PC-3 (cell line): ENCODE measurements at regions not wholly inside any gene's neighbourhood (a gene's known extent, or its start where the extent isn't known, plus 50 kb on each side); places are given as distances from the start of the nearest gene placed in this dataset.

Experiments
- ATAC-seq: fragments of 200-7000 bp; cut with Tn5 transposase; 2 replicates; pipeline ENCODE4 v1.9.1; 2020; ENCODE audit warnings: mild to moderate bottlenecking, moderate library complexity
- BruUV-seq: library from RNA; stranded (reverse); fragments of 400-500 nt; replicated peaks from 2 replicates; lab custom pipeline; 2021; lab: Mats Ljungman, UMichigan
- CTCF ChIA-PET: fragments of 300-600 bp; sonication (Branson Sonifier 250); formaldehyde crosslinking; loops from one replicate; lab custom pipeline; 2022; ENCODE audit warnings: antibody characterized with exemption; lab: Charles Lee
- POLR2A ChIA-PET: fragments of 300-600 bp; sonication (Branson Sonifier 250); formaldehyde crosslinking; loops from one replicate; lab custom pipeline; 2022; ENCODE audit warnings: antibody characterized with exemption; ENCODE audit not compliant: unreplicated experiment; lab: Charles Lee
- DNase-seq: peaks from one replicate; pipeline ENCODE4 v3.0.0-alpha.2; 2015
- H2AFZ ChIP-seq: fragments of 300-600 bp; sonication (generic); 2 replicates; pipeline ENCODE4 v1.6.0; 2016; ENCODE audit warnings: antibody characterized with exemption, low read length
- H3F3A ChIP-seq: fragments of 300-600 bp; sonication (generic); one replicate; pipeline ENCODE4 v1.6.0; 2017; ENCODE audit warnings: antibody characterized with exemption, low read length, control low read depth, mild to moderate bottlenecking; ENCODE audit not compliant: unreplicated experiment
- H3K27ac ChIP-seq: fragments of 300-600 bp; sonication (generic); 2 replicates; pipeline ENCODE4 v1.5.1; 2016; ENCODE audit warnings: mild to moderate bottlenecking, low read length
- H3K27me3 ChIP-seq: fragments of 300-600 bp; sonication (generic); 2 replicates; pipeline ENCODE4 v1.6.1; 2016; ENCODE audit warnings: low read length, mixed read lengths
- H3K36me3 ChIP-seq: fragments of 300-600 bp; sonication (generic); 2 replicates; pipeline ENCODE4 v1.6.1; 2016; ENCODE audit warnings: low read depth, mixed run types, low read length, mixed read lengths
- H3K4me1 ChIP-seq: fragments of 300-600 bp; sonication (generic); 2 replicates; pipeline ENCODE4 v1.5.1; 2016; ENCODE audit warnings: low read length; ENCODE audit not compliant: insufficient read depth
- H3K4me2 ChIP-seq: fragments of 300-600 bp; sonication (generic); 2 replicates; pipeline ENCODE4 v1.6.0; 2016; ENCODE audit warnings: low read length
- H3K4me3 ChIP-seq: fragments of 300-600 bp; sonication (generic); 2 replicates; pipeline ENCODE4 v1.5.1; 2016; ENCODE audit warnings: mild to moderate bottlenecking, low read length, mixed read lengths
- H3K79me2 ChIP-seq: fragments of 300-600 bp; sonication (generic); 2 replicates; pipeline ENCODE4 v1.6.1; 2017; ENCODE audit warnings: low read length, mixed read lengths
- H3K9ac ChIP-seq: fragments of 300-600 bp; sonication (generic); 2 replicates; pipeline ENCODE4 v1.6.0; 2016; ENCODE audit warnings: mild to moderate bottlenecking, low read length
- H3K9me2 ChIP-seq: fragments of 300-600 bp; sonication (generic); replicated peaks from 2 replicates; pipeline ENCODE4 v1.6.1; 2016; ENCODE audit warnings: mixed run types, low read length, mixed read lengths
- H3K9me3 ChIP-seq: fragments of 300-600 bp; sonication (generic); 2 replicates; pipeline ENCODE4 v1.6.1; 2016; ENCODE audit warnings: low read length, mixed read lengths
- H4K20me1 ChIP-seq: fragments of 300-600 bp; sonication (generic); 2 replicates; pipeline ENCODE4 v1.6.1; 2016; ENCODE audit warnings: low read length, mixed read lengths
- EZH2 ChIP-seq: fragments of 300-600 bp; sonication (generic); IDR thresholded peaks from one replicate; pipeline ENCODE4 v1.6.1; 2017; ENCODE audit warnings: antibody characterized with exemption, mild to moderate bottlenecking, low read length; ENCODE audit not compliant: unreplicated experiment
- EZH2phosphoT487 ChIP-seq: fragments of 300-600 bp; sonication (generic); IDR thresholded peaks from 2 replicates; pipeline ENCODE4 v1.6.1; 2018; ENCODE audit warnings: mild to moderate bottlenecking, antibody characterized with exemption, low read length, borderline replicate concordance
- intact Hi-C: fragments of 100-400 bp; cut with micrococcal nuclease; formaldehyde crosslinking; loops from 2 replicates; pipeline ENCODE4 v1.9.0; 2023
- TF ChIP-seq, protein P1 (sequence below): fragments of 300-600 bp; sonication (generic); conservative IDR thresholded peaks from 2 replicates; pipeline ENCODE4 v1.5.1; 2017; ENCODE audit warnings: antibody characterized with exemption, low read depth, mild to moderate bottlenecking, low read length

DNA sequence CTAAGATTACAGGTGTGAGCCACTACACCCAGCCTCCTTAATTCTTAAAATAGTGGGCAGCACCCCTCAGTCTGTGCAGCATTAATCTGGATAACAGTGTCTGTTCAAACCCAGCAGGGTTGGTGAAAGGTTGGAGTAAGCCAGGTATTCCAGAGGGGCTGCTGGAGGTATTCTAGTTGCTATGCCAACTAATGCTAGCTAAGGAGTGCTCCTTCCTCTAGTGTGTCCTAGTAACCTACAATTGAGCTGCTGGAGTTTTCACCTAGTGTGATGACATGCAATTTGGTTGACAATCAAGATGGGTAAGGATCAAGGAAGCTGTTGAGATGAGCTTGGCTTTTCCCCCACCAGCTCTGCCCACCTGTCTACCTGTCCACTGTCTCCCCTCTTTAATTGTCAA is 100.2 kb upstream of the IPO9 start:
- intact Hi-C loops = no loop called here
- Histone ChIP-seq H3K9me3 (no peaks in the 10 kb centered on the region), H4K20me1 (no peaks in the 10 kb centered on the region), H3K36me3 (no peaks in the 10 kb centered on the region), H3K27ac (no peak overlapping the region), H2AFZ (no peak overlapping the region), H3K9me2 (no peaks in the 10 kb centered on the region), H3K79me2 (no peaks in the 10 kb centered on the region), H3K9ac (no peak overlapping the region), H3K4me2 (no peak overlapping the region), H3K4me1 (no peaks in the 10 kb centered on the region), H3K4me3 (no peak overlapping the region), H3F3A (no peaks in the 10 kb centered on the region), H3K27me3 (no peaks in the 10 kb centered on the region)
- no TSS peak for BruUV-seq
- DNase-seq (no peak), ATAC-seq (no peak)
- ChIA-PET POLR2A (no interaction called here), CTCF (no interaction called here)
- TF ChIP-seq EZH2phosphoT487 (no peak), EZH2 (no peak)
- TF ChIP-seq, protein P1, sequence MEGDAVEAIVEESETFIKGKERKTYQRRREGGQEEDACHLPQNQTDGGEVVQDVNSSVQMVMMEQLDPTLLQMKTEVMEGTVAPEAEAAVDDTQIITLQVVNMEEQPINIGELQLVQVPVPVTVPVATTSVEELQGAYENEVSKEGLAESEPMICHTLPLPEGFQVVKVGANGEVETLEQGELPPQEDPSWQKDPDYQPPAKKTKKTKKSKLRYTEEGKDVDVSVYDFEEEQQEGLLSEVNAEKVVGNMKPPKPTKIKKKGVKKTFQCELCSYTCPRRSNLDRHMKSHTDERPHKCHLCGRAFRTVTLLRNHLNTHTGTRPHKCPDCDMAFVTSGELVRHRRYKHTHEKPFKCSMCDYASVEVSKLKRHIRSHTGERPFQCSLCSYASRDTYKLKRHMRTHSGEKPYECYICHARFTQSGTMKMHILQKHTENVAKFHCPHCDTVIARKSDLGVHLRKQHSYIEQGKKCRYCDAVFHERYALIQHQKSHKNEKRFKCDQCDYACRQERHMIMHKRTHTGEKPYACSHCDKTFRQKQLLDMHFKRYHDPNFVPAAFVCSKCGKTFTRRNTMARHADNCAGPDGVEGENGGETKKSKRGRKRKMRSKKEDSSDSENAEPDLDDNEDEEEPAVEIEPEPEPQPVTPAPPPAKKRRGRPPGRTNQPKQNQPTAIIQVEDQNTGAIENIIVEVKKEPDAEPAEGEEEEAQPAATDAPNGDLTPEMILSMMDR = no peak

DNA sequence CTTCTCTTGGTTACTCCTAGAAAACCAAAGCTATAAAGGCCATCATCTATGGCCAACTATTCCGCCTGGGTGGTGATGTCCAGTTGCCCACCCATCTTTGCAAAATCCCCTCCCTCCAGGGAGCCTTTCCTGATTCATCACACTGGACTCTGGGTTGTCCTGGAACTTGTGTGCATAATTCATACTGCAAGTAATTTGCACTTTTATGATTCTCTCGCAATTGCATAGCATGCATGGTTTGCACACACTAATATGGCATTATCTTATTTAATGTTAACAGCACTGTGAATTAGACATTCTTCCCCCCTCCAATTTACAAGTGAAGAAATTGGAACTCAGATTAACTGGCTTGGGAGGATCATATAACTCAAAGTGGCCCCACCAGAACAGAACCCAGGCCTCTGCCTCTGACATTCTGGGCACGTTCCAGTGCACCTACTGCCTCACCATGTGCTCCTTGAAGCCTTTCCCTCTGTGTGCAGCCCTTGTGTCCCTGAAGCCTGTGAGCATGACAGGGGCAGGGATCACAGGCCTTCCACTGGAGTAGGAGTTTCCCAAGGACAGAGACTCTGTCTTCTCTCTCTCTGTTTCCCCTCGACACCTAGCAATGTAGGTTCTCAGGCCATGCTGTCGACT is 98.9 kb upstream of the IPO9 start:
- Histone ChIP-seq H3K79me2 (no peaks in the 10 kb centered on the region), H2AFZ (no peak overlapping the region), H3K9me2 (no peaks in the 10 kb centered on the region), H3K4me3 (no peak overlapping the region), H3K4me1 (no peaks in the 10 kb centered on the region), H3K4me2 (no peak overlapping the region), H3K9me3 (no peaks in the 10 kb centered on the region), H3F3A (no peaks in the 10 kb centered on the region), H3K9ac (no peak overlapping the region), H3K27me3 (no peaks in the 10 kb centered on the region), H3K27ac (no peak overlapping the region), H4K20me1 (no peaks in the 10 kb centered on the region), H3K36me3 (no peaks in the 10 kb centered on the region)
- intact Hi-C loops = no loop called here
- no TSS peak for BruUV-seq
- TF ChIP-seq EZH2phosphoT487 = no peak
- TF ChIP-seq EZH2 = no peak
- TF ChIP-seq, protein P1 = no peak
- CTCF ChIA-PET = no interaction called here
- DNase-seq (no peak), ATAC-seq (no peak)
- POLR2A ChIA-PET = no interaction called here

DNA sequence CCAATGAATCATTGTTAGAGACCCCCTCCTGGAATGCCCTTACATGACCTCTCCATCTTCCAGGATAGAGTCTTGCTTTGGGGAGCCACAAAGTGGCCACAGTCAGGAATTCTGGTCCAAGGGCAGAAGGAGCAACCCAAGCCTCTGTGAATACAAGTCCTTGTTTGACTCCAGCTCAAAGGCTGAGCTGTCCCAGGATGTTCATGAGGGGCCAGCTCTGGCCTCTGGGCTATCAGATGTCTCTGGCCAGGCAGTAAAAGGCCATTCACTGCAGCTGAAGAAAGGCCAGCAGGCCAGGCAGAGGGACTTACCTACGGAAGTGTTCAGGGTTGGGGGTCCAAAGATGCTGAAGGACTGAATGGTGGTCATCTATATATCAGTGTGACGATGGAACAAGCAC is 98.3 kb upstream of the IPO9 start:
- CTCF ChIA-PET = no interaction called here
- intact Hi-C loops = no loop called here
- no peak overlapping the region for H2AFZ ChIP-seq
- BruUV-seq = no TSS peak
- no peak overlapping the region for H3K27ac ChIP-seq
- DNase-seq = no peak
- no peak for ATAC-seq
- no peak overlapping the region for H3K4me2 ChIP-seq
- no peaks in the 10 kb centered on the region for H4K20me1 ChIP-seq
- TF ChIP-seq, protein P1 = no peak
- TF ChIP-seq EZH2 (no peak), EZH2phosphoT487 (no peak)
- H3K4me3 ChIP-seq = no peak overlapping the region
- H3K27me3 ChIP-seq = no peaks in the 10 kb centered on the region
- no peaks in the 10 kb centered on the region for H3K79me2 ChIP-seq
- H3F3A ChIP-seq = no peaks in the 10 kb centered on the region
- H3K9ac ChIP-seq = no peak overlapping the region
- no peaks in the 10 kb centered on the region for H3K9me3 ChIP-seq
- H3K4me1 ChIP-seq = no peaks in the 10 kb centered on the region
- H3K36me3 ChIP-seq = no peaks in the 10 kb centered on the region
- POLR2A ChIA-PET = interaction anchor here (0.5 kb wide), 1 partner anchor 1623 kb away, joined by 8 read pairs; no protein-coding TSS in a partner anchor
- no peaks in the 10 kb centered on the region for H3K9me2 ChIP-seq
